IMR-90 (cell line): ENCODE measurements at regions not wholly inside any gene's neighbourhood (a gene's known extent, or its start where the extent isn't known, plus 50 kb on each side); places are given as distances from the start of the nearest gene placed in this dataset.

ENCODE experiments used
- ATAC-seq: fragments of 200-7000 bp; cut with Tn5 transposase; 2 replicates; pipeline ENCODE4 v1.9.1; 2020; ENCODE audit warnings: low read depth, mild to moderate bottlenecking, moderate library complexity
- BruUV-seq: library from RNA; stranded (reverse); fragments of 400-500 nt; replicated peaks from 2 replicates; lab custom pipeline; 2021; lab: Mats Ljungman, UMichigan
- CTCF ChIA-PET: fragments of 300-600 bp; formaldehyde crosslinking; extraction: SDS; loops from one replicate; lab custom pipeline; 2021; ENCODE audit warnings: antibody characterized with exemption; lab: Yijun Ruan, JAX
- POLR2A ChIA-PET: fragments of 300-600 bp; sonication (Branson Sonifier 250); formaldehyde crosslinking; loops from one replicate; lab custom pipeline; 2022; ENCODE audit warnings: antibody characterized with exemption; ENCODE audit not compliant: unreplicated experiment; lab: Charles Lee
- DNase-seq: peaks from one replicate; pipeline ENCODE4 v3.0.0; 2013
- H2AFZ ChIP-seq: replicated peaks from 2 replicates; pipeline ENCODE3; 2013; ENCODE audit warnings: low read length, mild to moderate bottlenecking; ENCODE audit not compliant: poor library complexity
- H2AK5ac ChIP-seq: 2 replicates; pipeline ENCODE4 v1.6.1; 2013; ENCODE audit warnings: low read depth, low read length, inconsistent platforms
- H2AK9ac ChIP-seq: replicated peaks from 2 replicates; pipeline ENCODE3; 2013; ENCODE audit warnings: mild to moderate bottlenecking, low read depth, low read length, moderate library complexity; ENCODE audit not compliant: poor library complexity
- H2BK120ac ChIP-seq: 2 replicates; pipeline ENCODE4 v1.6.1; 2013; ENCODE audit warnings: low read depth, low read length, inconsistent platforms
- H2BK15ac ChIP-seq: 3 replicates; pipeline ENCODE4 v1.6.1; 2013; ENCODE audit warnings: low read depth, low read length, inconsistent platforms
- H2BK20ac ChIP-seq: 2 replicates; pipeline ENCODE4 v1.6.1; 2013; ENCODE audit warnings: low read depth, mild to moderate bottlenecking, inconsistent platforms, low read length, moderate library complexity
- H2BK5ac ChIP-seq: 2 replicates; pipeline ENCODE4 v1.6.1; 2013; ENCODE audit warnings: mild to moderate bottlenecking, low read depth, low read length, inconsistent platforms; ENCODE audit not compliant: poor library complexity, severe bottlenecking
- H3K14ac ChIP-seq: replicated peaks from 2 replicates; pipeline ENCODE4 v1.6.1; 2013; ENCODE audit warnings: low read depth, low read length, inconsistent platforms
- H3K18ac ChIP-seq: 2 replicates; pipeline ENCODE4 v1.6.1; 2013; ENCODE audit warnings: low read depth, low read length, control low read depth
- H3K23ac ChIP-seq: 2 replicates; pipeline ENCODE4 v1.6.1; 2013; ENCODE audit warnings: low read depth, low read length, inconsistent platforms
- H3K27ac ChIP-seq: 2 replicates; pipeline ENCODE4 v1.5.1; 2013; ENCODE audit warnings: mild to moderate bottlenecking, control low read depth, low read length; ENCODE audit not compliant: insufficient read depth
- H3K27me3 ChIP-seq: 2 replicates; pipeline ENCODE4 v1.6.1; 2013; ENCODE audit warnings: low read length; ENCODE audit not compliant: control insufficient read depth, insufficient read depth
- H3K36me3 ChIP-seq: 2 replicates; pipeline ENCODE4 v1.6.1; 2013; ENCODE audit warnings: low read length, mixed read lengths; ENCODE audit not compliant: control insufficient read depth, insufficient read depth
- H3K4ac ChIP-seq: 2 replicates; pipeline ENCODE4 v1.6.1; 2013; ENCODE audit warnings: low read depth, low read length, inconsistent platforms
- H3K4me1 ChIP-seq: 2 replicates; pipeline ENCODE4 v1.6.1; 2013; ENCODE audit warnings: low read length, mixed read lengths; ENCODE audit not compliant: control insufficient read depth, insufficient read depth
- H3K4me2 ChIP-seq: 2 replicates; pipeline ENCODE4 v1.6.1; 2013; ENCODE audit warnings: low read depth, mild to moderate bottlenecking, control low read depth, low read length, moderate library complexity
- H3K4me3 ChIP-seq: 2 replicates; pipeline ENCODE4 v1.5.1; 2013; ENCODE audit warnings: low read depth, mild to moderate bottlenecking, control low read depth, low read length, moderate library complexity; ENCODE audit not compliant: insufficient read depth
- H3K56ac ChIP-seq: 2 replicates; pipeline ENCODE4 v1.6.1; 2013; ENCODE audit warnings: low read length, inconsistent platforms; ENCODE audit not compliant: insufficient read depth; ENCODE audit errors: extremely low read depth
- H3K79me1 ChIP-seq, 2 experiments: 2 replicates each; pipeline ENCODE4 v1.6.1; 2013; ENCODE audit warnings: low read length in 2 of 2, inconsistent platforms in 1 of 2, low read depth in 1 of 2
- H3K9ac ChIP-seq: 2 replicates; pipeline ENCODE4 v1.6.1; 2013; ENCODE audit warnings: low read depth, low read length, control low read depth
- H3K9me1 ChIP-seq: 2 replicates; pipeline ENCODE4 v1.6.1; 2013; ENCODE audit warnings: low read length, inconsistent platforms; ENCODE audit not compliant: insufficient read depth
- H3K9me3 ChIP-seq: 2 replicates; pipeline ENCODE4 v1.6.1; 2013; ENCODE audit warnings: low read length; ENCODE audit not compliant: control insufficient read depth, insufficient read depth
- H4K20me1 ChIP-seq: 2 replicates; pipeline ENCODE4 v1.6.1; 2013; ENCODE audit warnings: low read length, inconsistent platforms; ENCODE audit not compliant: insufficient read depth
- H4K5ac ChIP-seq: 2 replicates; pipeline ENCODE4 v1.6.1; 2013; ENCODE audit warnings: mild to moderate bottlenecking, low read depth, low read length, control low read depth
- H4K8ac ChIP-seq, 2 experiments: 2 replicates each; pipeline ENCODE4 v1.6.1; 2013; ENCODE audit warnings: low read depth in 2 of 2, low read length in 2 of 2, control low read depth in 1 of 2, inconsistent platforms in 1 of 2
- H4K91ac ChIP-seq: 2 replicates; pipeline ENCODE4 v1.6.1; 2013; ENCODE audit warnings: low read depth, low read length, inconsistent platforms; ENCODE audit not compliant: insufficient read depth
- BHLHE40 ChIP-seq: fragments of 150-350 bp; IDR thresholded peaks from 2 replicates; pipeline ENCODE4 v1.6.1; 2016; ENCODE audit warnings: mild to moderate bottlenecking, low read depth, low read length
- CEBPB ChIP-seq: IDR thresholded peaks from 2 replicates; pipeline ENCODE4 v1.6.1; 2012; ENCODE audit warnings: low read depth, low read length, improper control_type of control experiment
- CHD1 ChIP-seq: IDR thresholded peaks from 2 replicates; pipeline ENCODE4 v1.6.1; 2012; ENCODE audit warnings: low read depth, low read length, improper control_type of control experiment
- CTCF ChIP-seq: conservative IDR thresholded peaks from 2 replicates; pipeline ENCODE4 v1.5.1; 2012; ENCODE audit warnings: mild to moderate bottlenecking, low read depth, low read length, improper control_type of control experiment
- FOS ChIP-seq: fragments of 150-350 bp; IDR thresholded peaks from 2 replicates; pipeline ENCODE4 v1.6.1; 2016; ENCODE audit warnings: low read depth, low read length
- MAFK ChIP-seq: IDR thresholded peaks from 2 replicates; pipeline ENCODE4 v1.6.1; 2012; ENCODE audit warnings: low read depth, low read length, improper control_type of control experiment
- MAZ ChIP-seq: IDR thresholded peaks from 2 replicates; pipeline ENCODE4 v1.6.1; 2012; ENCODE audit warnings: low read depth, mild to moderate bottlenecking, low read length, improper control_type of control experiment, moderate library complexity, borderline replicate concordance
- MXI1 ChIP-seq: IDR thresholded peaks from 2 replicates; pipeline ENCODE4 v1.6.1; 2012; ENCODE audit warnings: low read depth, mild to moderate bottlenecking, low read length, moderate library complexity, borderline replicate concordance
- NFE2L2 ChIP-seq: fragments of 150-350 bp; IDR thresholded peaks from 2 replicates; pipeline ENCODE4 v1.6.1; 2016; ENCODE audit warnings: low read depth, mild to moderate bottlenecking, low read length
- POLR2A ChIP-seq: IDR thresholded peaks from 2 replicates; pipeline ENCODE4 v1.6.1; 2012; ENCODE audit warnings: mild to moderate bottlenecking, low read depth, low read length
- RAD21 ChIP-seq: IDR thresholded peaks from 2 replicates; pipeline ENCODE4 v1.6.1; 2012; ENCODE audit warnings: low read length, improper control_type of control experiment
- RCOR1 ChIP-seq: IDR thresholded peaks from 2 replicates; pipeline ENCODE4 v1.6.1; 2012; ENCODE audit warnings: mild to moderate bottlenecking, low read length, improper control_type of control experiment; ENCODE audit not compliant: insufficient replicate concordance
- RFX5 ChIP-seq: IDR thresholded peaks from 2 replicates; pipeline ENCODE4 v1.8.0; 2012; ENCODE audit warnings: low read depth, mild to moderate bottlenecking, low read length, moderate library complexity
- SMC3 ChIP-seq: fragments of 150-350 bp; IDR thresholded peaks from 2 replicates; pipeline ENCODE4 v1.6.1; 2016; ENCODE audit warnings: low read depth, mild to moderate bottlenecking, antibody characterized with exemption, low read length, moderate library complexity
- WGBS, 2 experiments: methylation state at CpG; one replicate each; pipeline versions ENCODE4 v1.1.5 to v1.1.7; 2013; ENCODE audit warnings: missing lambda C conversion rate in 2 of 2; ENCODE audit not compliant: insufficient read length in 1 of 2; ENCODE audit errors: extremely low coverage in 2 of 2; 5-methylcytosine and 5-hydroxymethylcytosine counted together
- dilution Hi-C: fragments of 300-500 bp; cut with HindIII; formaldehyde crosslinking; loops from one replicate; pipeline ENCODE4 v1.14.3; 2018; ENCODE audit warnings: low sequenced_read_pairs; ENCODE audit not compliant: unreplicated experiment
- in situ Hi-C: fragments of 300-500 bp; cut with MboI; formaldehyde crosslinking; loops from 3 replicates; pipeline ENCODE4 v1.14.3; 2019; ENCODE audit warnings: low sequenced_read_pairs, inconsistent platforms, mixed read lengths
- intact Hi-C: fragments of 100-400 bp; cut with micrococcal nuclease; formaldehyde crosslinking; loops from 2 replicates; pipeline ENCODE4 v1.10.0; 2022
- TF ChIP-seq, protein P1 (sequence below): fragments of 150-350 bp; IDR thresholded peaks from 2 replicates; pipeline ENCODE4 v1.6.1; 2017; ENCODE audit warnings: mild to moderate bottlenecking, antibody characterized with exemption, low read length, low read depth
- TF ChIP-seq, protein P2 (sequence below): fragments of 150-350 bp; IDR thresholded peaks from 2 replicates; pipeline ENCODE4 v1.6.1; 2016; ENCODE audit warnings: low read depth, mild to moderate bottlenecking, low read length, moderate library complexity, borderline replicate concordance

DNA sequence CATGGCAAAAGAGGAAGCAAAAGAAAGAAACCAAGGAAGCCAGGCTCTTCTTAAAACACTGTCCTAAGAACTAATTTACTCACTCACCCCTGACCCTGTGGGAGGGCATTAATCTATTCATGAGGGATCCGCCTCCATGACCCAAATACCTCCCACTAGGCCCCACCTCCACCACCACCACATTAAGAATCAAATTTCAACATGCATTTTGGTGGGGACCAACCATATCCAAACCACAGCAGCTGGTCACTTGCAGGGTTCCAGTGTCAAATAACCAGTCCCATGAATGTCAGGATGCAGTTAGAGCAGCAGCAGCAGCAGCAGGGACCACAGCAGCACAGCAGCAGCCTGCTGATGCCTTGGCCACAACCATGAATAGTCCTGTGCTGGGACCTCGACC lies 83.8 kb downstream of the ZC3H11B start:
- ATAC-seq, result no peak; the same call in 1 of the 2 replicates
- BruUV-seq, result no TSS peak

More for the DNA sequence above, 83.8 kb downstream of the ZC3H11B start:
- Histone ChIP-seq H3K9me1 (no peaks in the 10 kb centered on the region), H3K18ac (no peak overlapping the region), H3K9me3 (no peaks in the 10 kb centered on the region), H3K4ac (no peak overlapping the region), H2BK15ac (no peak overlapping the region), H2AK5ac (no peak overlapping the region), H3K36me3 (no peaks in the 10 kb centered on the region), H4K20me1 (no peaks in the 10 kb centered on the region), H4K5ac (no peak overlapping the region), H4K8ac (no peak overlapping the region), H4K91ac (no peak overlapping the region), H3K79me1 (no peaks in the 10 kb centered on the region), H3K4me1 (no peaks in the 10 kb centered on the region), H3K9ac (no peak overlapping the region), H2BK120ac (no peak overlapping the region), H2AFZ (no peak overlapping the region), H2BK20ac (no peak overlapping the region), H3K27ac (no peak overlapping the region), H2AK9ac (no peak overlapping the region), H3K14ac (no peak overlapping the region), H3K27me3 (no peaks in the 10 kb centered on the region; the same call in 1 of the 2 replicates), H3K4me2 (no peak overlapping the region), H3K4me3 (no peak overlapping the region), H2BK5ac (no peak overlapping the region), H3K23ac (no peak overlapping the region), H3K56ac (no peak overlapping the region)
- no CpG with 5 or more reads among the region's 2 CpGs for WGBS, 2 experiments
- in situ Hi-C loops (no loop called here), dilution Hi-C loops (no loop called here), intact Hi-C loops (no loop called here)
- ChIA-PET POLR2A (no interaction called here), CTCF (no interaction called here)
- TF ChIP-seq, protein P1, sequence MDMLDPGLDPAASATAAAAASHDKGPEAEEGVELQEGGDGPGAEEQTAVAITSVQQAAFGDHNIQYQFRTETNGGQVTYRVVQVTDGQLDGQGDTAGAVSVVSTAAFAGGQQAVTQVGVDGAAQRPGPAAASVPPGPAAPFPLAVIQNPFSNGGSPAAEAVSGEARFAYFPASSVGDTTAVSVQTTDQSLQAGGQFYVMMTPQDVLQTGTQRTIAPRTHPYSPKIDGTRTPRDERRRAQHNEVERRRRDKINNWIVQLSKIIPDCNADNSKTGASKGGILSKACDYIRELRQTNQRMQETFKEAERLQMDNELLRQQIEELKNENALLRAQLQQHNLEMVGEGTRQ, result no peak
- TF ChIP-seq SMC3 (no peak), CEBPB (no peak), MAFK (no peak), RFX5 (no peak), RCOR1 (no peak), NFE2L2 (no peak), CTCF (no peak), MAZ (no peak), POLR2A (no peak), MXI1 (no peak), CHD1 (no peak), BHLHE40 (no peak), RAD21 (no peak), FOS (no peak)
- TF ChIP-seq, protein P2, sequence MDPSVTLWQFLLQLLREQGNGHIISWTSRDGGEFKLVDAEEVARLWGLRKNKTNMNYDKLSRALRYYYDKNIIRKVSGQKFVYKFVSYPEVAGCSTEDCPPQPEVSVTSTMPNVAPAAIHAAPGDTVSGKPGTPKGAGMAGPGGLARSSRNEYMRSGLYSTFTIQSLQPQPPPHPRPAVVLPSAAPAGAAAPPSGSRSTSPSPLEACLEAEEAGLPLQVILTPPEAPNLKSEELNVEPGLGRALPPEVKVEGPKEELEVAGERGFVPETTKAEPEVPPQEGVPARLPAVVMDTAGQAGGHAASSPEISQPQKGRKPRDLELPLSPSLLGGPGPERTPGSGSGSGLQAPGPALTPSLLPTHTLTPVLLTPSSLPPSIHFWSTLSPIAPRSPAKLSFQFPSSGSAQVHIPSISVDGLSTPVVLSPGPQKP, result no peak
- DNase-seq, result no peak
